ENCODE measurements at regions not wholly inside any gene's neighbourhood (a gene's known extent, or its start where the extent isn't known, plus 50 kb on each side); places are given as distances from the start of the nearest gene placed in this dataset.

DNA sequence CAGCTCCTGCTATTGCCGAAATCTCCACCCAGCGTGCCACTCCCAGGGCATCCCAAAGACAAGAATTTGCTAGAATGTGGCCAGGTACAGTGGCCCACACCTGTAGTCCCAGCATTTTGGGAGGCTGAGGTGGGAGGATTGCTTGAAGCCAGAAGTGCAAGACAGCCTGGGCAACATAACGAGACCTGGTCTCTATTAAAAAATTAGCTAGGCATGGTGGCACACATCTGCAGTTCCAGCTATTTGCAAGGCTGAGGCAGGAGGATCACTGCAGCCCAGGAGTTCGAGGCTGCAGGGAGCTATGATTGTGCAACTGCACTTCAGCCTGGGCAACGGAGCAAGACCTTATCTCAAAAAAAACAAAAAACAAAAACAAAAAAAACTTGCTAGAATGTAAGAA is 73.3 kb upstream of the LYZL2 start:
- TF ChIP-seq, protein P1, sequence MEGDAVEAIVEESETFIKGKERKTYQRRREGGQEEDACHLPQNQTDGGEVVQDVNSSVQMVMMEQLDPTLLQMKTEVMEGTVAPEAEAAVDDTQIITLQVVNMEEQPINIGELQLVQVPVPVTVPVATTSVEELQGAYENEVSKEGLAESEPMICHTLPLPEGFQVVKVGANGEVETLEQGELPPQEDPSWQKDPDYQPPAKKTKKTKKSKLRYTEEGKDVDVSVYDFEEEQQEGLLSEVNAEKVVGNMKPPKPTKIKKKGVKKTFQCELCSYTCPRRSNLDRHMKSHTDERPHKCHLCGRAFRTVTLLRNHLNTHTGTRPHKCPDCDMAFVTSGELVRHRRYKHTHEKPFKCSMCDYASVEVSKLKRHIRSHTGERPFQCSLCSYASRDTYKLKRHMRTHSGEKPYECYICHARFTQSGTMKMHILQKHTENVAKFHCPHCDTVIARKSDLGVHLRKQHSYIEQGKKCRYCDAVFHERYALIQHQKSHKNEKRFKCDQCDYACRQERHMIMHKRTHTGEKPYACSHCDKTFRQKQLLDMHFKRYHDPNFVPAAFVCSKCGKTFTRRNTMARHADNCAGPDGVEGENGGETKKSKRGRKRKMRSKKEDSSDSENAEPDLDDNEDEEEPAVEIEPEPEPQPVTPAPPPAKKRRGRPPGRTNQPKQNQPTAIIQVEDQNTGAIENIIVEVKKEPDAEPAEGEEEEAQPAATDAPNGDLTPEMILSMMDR (IDR thresholded peaks at IDR 0.05; ENCODE audit: insufficient read depth, low read length), result no peak
- TF ChIP-seq, protein P2, sequence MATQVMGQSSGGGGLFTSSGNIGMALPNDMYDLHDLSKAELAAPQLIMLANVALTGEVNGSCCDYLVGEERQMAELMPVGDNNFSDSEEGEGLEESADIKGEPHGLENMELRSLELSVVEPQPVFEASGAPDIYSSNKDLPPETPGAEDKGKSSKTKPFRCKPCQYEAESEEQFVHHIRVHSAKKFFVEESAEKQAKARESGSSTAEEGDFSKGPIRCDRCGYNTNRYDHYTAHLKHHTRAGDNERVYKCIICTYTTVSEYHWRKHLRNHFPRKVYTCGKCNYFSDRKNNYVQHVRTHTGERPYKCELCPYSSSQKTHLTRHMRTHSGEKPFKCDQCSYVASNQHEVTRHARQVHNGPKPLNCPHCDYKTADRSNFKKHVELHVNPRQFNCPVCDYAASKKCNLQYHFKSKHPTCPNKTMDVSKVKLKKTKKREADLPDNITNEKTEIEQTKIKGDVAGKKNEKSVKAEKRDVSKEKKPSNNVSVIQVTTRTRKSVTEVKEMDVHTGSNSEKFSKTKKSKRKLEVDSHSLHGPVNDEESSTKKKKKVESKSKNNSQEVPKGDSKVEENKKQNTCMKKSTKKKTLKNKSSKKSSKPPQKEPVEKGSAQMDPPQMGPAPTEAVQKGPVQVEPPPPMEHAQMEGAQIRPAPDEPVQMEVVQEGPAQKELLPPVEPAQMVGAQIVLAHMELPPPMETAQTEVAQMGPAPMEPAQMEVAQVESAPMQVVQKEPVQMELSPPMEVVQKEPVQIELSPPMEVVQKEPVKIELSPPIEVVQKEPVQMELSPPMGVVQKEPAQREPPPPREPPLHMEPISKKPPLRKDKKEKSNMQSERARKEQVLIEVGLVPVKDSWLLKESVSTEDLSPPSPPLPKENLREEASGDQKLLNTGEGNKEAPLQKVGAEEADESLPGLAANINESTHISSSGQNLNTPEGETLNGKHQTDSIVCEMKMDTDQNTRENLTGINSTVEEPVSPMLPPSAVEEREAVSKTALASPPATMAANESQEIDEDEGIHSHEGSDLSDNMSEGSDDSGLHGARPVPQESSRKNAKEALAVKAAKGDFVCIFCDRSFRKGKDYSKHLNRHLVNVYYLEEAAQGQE (IDR thresholded peaks at IDR 0.05; ENCODE audit: insufficient replicate concordance, low read depth), result no peak
- TF ChIP-seq GABPA (IDR thresholded peaks at IDR 0.05; ENCODE audit: low read depth) (no peak), POLR2AphosphoS5 (IDR thresholded peaks at IDR 0.05; ENCODE audit: low read depth) (no peak)

Data from HL-60 (cell line).